NCI-H1930 (cell line): ENCODE measurements at regions not wholly inside any gene's neighbourhood (a gene's known extent, or its start where the extent isn't known, plus 50 kb on each side); places are given as distances from the start of the nearest gene placed in this dataset.
"Not testable (repeated sequence)": the region's sequence is repeated elsewhere in the genome, so short reads cannot be mapped to it uniquely, and the experiment has no call there.

Source experiments
- DNase-seq, 2 experiments: peaks; one replicate each; lab custom pipeline; 2025; lab: John Stamatoyannopoulos, UW

- not testable (repeated sequence) for DNase-seq
Observed at GRCh38 chr18:5830902-5831301, 64.4 kb downstream of the TMEM200C start.

- no peak for DNase-seq
Observed at GRCh38 chr18:5828913-5829312, 66.4 kb downstream of the TMEM200C start.

GRCh38 chr18:5825663-5826062 lies 69.7 kb downstream of the TMEM200C start:
- DNase-seq = no peak

DNA sequence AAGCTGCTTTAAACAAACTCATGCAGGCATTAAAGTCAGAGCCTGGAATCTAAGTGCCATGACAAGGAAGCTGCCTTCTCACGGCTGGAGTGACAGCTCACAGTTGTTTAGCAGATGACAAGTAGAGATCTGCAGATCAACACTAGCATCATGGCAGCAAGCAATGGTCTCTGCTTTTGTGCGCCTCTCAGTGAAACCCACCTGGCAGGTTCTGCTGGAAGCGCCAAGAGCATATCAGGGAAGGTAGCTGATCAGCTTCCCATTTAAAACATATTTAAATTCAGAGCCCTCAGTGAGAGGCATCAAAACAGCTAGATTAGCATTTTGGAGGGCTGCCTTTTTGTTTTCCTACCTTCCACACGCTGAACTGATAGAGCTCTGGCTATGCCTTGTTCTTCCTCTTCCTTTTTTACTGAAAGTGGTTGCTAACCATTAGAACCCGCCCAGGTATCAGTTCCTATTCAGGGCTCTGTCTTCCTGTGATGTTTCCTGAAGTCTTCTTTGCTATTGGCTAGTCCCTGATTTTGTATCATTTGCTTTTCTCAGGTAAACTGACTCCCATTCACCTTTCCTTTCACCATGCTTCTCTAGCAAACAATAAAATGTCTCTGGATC lies 70.8 kb downstream of the TMEM200C start:
- DNase-seq = no peak

DNA sequence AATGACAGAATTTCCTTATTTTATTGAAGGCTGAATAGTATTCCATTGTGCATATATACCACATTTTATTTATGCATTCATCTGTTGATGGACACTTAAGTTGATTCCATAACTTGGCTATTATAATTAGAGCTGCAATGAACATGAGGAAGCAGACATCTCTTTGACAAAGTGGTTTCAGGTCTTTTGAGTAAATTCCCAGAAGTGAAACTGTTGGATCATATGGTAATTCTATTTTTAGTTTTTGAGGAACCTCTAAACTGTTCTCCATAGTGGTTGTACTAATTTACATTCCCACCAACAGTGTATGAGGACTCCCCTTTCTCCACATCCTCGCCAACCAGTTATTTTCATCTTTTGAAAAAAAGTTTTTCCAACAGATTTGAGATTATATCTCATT lies 77.5 kb downstream of the TMEM200C start:
- no peak for DNase-seq

GRCh38 chr18:5806860-5807259 lies 88.5 kb downstream of the TMEM200C start:
- no peak for DNase-seq

DNA sequence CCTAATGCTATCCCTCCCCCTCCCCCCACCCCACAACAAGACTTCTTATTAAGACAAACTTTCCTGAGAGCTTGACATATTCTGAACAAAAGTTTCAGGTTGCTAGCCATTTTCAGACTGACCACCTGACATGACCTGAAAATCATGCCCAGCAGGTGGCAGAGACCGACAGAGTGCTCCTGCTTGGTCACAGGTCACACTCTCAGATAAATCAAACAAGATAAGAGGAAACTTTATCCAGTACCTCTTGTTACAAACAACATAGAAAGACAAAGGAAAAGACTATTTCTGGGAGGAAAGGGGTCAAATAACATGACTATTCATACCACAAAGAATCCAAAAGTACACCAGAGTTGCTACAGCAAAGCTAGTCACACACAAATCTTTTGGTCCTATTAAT lies 107.4 kb downstream of the TMEM200C start:
- no peak for DNase-seq

- DNase-seq = no peak
Observed at GRCh38 chr18:5779922-5780321, 115.4 kb downstream of the TMEM200C start.

GRCh38 chr18:5772306-5773105 lies 122.8 kb downstream of the TMEM200C start:
- no peak for DNase-seq

- no peak for DNase-seq
Observed at GRCh38 chr18:5771343-5771742, 124.0 kb downstream of the TMEM200C start.

- DNase-seq = no peak
Observed at GRCh38 chr18:5770176-5770575, 125.1 kb downstream of the TMEM200C start.

GRCh38 chr18:5768454-5768853 lies 126.9 kb downstream of the TMEM200C start:
- DNase-seq = no peak

- no peak for DNase-seq
Observed at GRCh38 chr18:5759194-5759593, 136.1 kb downstream of the TMEM200C start.

GRCh38 chr18:5756823-5757222 lies 138.5 kb downstream of the TMEM200C start:
- no peak for DNase-seq

DNA sequence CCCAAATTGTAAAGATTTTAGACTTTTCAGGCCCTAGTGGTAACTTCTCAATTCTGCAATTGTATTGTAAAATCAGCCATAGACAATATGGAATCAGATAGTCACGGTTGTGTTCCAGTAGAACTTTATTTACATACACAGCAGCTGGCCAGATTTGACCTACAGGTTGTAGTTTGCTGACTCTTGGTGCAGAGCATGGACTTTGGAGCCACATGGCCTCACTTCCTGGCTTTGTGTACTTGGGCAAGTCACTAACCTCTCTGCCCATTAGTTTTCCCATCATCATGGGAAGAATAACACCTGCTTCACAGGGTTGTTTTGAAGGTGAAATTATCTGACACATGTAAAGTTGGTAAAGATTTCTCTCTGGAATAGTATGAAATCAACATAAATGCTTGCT lies 147.6 kb downstream of the TMEM200C start:
- DNase-seq = peak in 1 of 2 experiments; percentile 12

GRCh38 chr18:5746844-5747243 lies 148.5 kb downstream of the TMEM200C start:
- DNase-seq = peak; percentile 84 to 85

- DNase-seq = no peak
Observed at GRCh38 chr18:5744659-5745058, 150.7 kb downstream of the TMEM200C start.

- DNase-seq = no peak
Observed at GRCh38 chr18:5738526-5738925, 156.8 kb downstream of the TMEM200C start.

DNA sequence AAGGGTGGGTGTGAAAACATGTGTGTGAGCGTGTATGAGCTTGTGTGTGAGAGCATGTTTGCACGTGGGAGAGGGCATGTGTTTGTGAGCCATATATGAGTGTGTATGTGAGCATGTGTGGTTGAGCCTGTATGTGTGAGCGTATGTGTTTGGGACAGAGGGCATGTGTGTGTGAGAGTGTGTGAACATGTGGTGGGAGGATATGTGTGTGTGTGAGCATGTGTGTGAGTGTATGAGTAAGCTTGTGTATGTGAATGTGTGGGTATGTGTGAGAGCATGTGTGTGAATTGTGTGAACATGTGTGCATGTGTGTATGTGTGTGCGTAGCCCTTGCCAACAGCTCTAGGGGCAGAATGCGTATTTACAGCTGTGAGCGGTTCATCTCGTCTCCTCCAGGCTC lies 163.0 kb downstream of the TMEM200C start:
- DNase-seq = no peak

DNA sequence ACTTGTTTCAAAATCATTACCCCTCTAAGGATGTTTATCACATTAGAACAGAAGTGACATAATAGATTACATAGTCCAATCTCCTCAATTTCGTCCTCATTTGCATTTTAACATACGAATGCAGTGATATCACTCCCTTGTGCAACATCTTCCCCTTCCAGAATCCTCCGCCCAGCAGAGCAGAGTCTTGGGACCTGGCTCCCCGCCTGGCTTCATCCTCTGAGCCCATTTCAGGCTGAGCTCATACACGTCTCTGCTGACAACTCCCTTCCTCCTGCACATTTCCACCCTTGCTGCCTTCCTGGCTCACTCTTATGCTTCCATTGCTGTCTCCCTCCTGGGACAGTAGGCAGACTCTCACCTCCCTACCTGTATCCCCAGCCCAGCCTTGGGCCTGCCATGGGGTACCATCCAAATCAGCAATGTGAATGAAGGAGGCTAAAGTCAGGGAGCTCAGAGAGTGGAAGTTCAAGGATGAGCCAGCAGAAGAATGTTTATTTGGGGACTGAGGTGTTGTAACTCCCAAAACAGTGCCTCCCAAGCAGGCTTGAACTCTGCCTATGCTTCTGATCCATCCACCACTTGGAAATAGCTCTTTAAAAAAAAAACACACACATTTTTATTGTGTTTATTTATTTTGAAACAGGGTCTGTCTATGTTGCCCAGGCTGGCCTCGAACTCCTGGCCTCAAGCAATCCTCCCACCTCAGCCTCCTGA lies 165.2 kb downstream of the TMEM200C start:
- no peak for DNase-seq

- DNase-seq = no peak
Observed at GRCh38 chr18:5728531-5728930, 166.8 kb downstream of the TMEM200C start.

DNA sequence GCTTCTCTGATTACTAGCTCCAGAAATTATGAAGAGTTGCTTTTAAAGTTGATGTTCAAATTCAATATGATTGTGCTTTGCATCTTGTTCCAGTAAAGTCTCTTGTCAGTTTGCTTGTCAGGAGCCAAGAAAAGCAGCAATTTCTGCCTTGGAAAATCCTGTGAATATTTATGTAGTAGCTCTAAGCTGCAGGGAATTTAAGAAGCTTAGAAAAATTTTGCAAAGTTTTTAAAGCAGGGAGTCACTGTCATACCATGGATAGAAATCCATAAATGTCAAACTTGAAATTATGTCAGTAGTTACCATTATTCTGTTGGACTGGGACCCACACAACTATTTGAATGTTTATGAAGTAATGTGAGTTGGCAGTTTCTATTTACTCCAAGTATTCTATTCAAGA lies 169.3 kb downstream of the TMEM200C start:
- DNase-seq = no peak

DNA sequence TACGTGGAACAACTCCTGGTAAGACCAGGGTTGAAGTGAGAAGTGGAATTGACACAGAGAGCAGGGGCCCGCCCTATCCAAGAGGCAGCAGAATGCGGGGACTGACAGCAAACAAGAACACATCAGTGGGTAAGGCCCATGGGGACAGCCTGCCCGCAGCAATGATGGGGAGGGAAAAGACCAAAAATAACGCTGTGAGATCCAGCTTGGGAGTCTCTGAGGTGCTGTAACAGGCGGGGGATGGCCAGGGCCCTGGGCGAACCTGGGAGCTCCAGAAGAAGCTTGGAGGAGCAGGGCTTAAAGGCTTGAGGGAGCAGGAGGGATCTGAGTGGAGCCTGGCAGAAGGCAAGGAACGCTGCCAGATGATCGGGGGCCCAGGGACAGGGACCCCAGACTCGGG lies 173.4 kb downstream of the TMEM200C start:
- no peak for DNase-seq
